ENCODE measurements at regions not wholly inside any gene's neighbourhood (a gene's known extent, or its start where the extent isn't known, plus 50 kb on each side); places are given as distances from the start of the nearest gene placed in this dataset.

GRCh38 chr16:52634528-52634927, 87.6 kb upstream of the TOX3 start:
- no peaks in the 10 kb centered on the region for H3K4me1 ChIP-seq (ENCODE audit: insufficient read depth, low read length, severe bottlenecking)
- no peaks in the 10 kb centered on the region for H3K9me2 ChIP-seq (ENCODE audit: low read depth, low read length)
- no peaks in the 10 kb centered on the region for H3K27me3 ChIP-seq (ENCODE audit: insufficient read depth, low read length)
- no peaks in the 10 kb centered on the region for H4K20me1 ChIP-seq (ENCODE audit: insufficient read depth, low read length)
- no peaks in the 10 kb centered on the region for H3K9me3 ChIP-seq (ENCODE audit: low read length)
- H3K36me3 ChIP-seq (ENCODE audit: insufficient read depth, low read length): no peaks in the 10 kb centered on the region
- H3K4me3 ChIP-seq (ENCODE audit: low read depth, low read length, poor library complexity, severe bottlenecking): no peak overlapping the region
- H3K4me2 ChIP-seq (ENCODE audit: low read length): no peak overlapping the region
- H3K79me2 ChIP-seq (ENCODE audit: insufficient read depth, low read length): no peaks in the 10 kb centered on the region
- no peak overlapping the region for H2AFZ ChIP-seq (ENCODE audit: low read length)
- no peaks in the 10 kb centered on the region for H3F3A ChIP-seq (ENCODE audit: insufficient read depth, low read length)
- TF ChIP-seq CTCF (IDR thresholded peaks at IDR 0.05; ENCODE audit: low read length) (no peak), EZH2 (IDR thresholded peaks at IDR 0.05; ENCODE audit: borderline replicate concordance, low read length) (no peak)
- no peak overlapping the region for H3K27ac ChIP-seq (ENCODE audit: low read depth, low read length, poor library complexity, severe bottlenecking)
- H3K9ac ChIP-seq (ENCODE audit: low read length): no peak overlapping the region

GRCh38 chr16:52634104-52634503, 87.2 kb upstream of the TOX3 start:
- no peaks in the 10 kb centered on the region for H3K4me1 ChIP-seq (ENCODE audit: insufficient read depth, low read length, severe bottlenecking)
- TF ChIP-seq EZH2 (IDR thresholded peaks at IDR 0.05; ENCODE audit: borderline replicate concordance, low read length) (no peak), CTCF (IDR thresholded peaks at IDR 0.05; ENCODE audit: low read length) (no peak)
- H3K9me2 ChIP-seq (ENCODE audit: low read depth, low read length): no peaks in the 10 kb centered on the region

GRCh38 chr16:52633230-52633629, 86.3 kb upstream of the TOX3 start:
- Histone ChIP-seq H3K79me2 (ENCODE audit: insufficient read depth, low read length) (no peaks in the 10 kb centered on the region), H2AFZ (ENCODE audit: low read length) (no peak overlapping the region), H3K36me3 (ENCODE audit: insufficient read depth, low read length) (no peaks in the 10 kb centered on the region), H3K9ac (ENCODE audit: low read length) (no peak overlapping the region), H3K27me3 (ENCODE audit: insufficient read depth, low read length) (no peaks in the 10 kb centered on the region), H3F3A (ENCODE audit: insufficient read depth, low read length) (no peaks in the 10 kb centered on the region), H3K4me3 (ENCODE audit: low read depth, low read length, poor library complexity, severe bottlenecking) (no peak overlapping the region), H3K4me1 (ENCODE audit: insufficient read depth, low read length, severe bottlenecking) (no peaks in the 10 kb centered on the region), H3K9me3 (ENCODE audit: low read length) (no peaks in the 10 kb centered on the region), H3K9me2 (ENCODE audit: low read depth, low read length) (no peaks in the 10 kb centered on the region), H3K4me2 (ENCODE audit: low read length) (no peak overlapping the region), H4K20me1 (ENCODE audit: insufficient read depth, low read length) (no peaks in the 10 kb centered on the region), H3K27ac (ENCODE audit: low read depth, low read length, poor library complexity, severe bottlenecking) (no peak overlapping the region)
- TF ChIP-seq CTCF (IDR thresholded peaks at IDR 0.05; ENCODE audit: low read length) (no peak), EZH2 (IDR thresholded peaks at IDR 0.05; ENCODE audit: borderline replicate concordance, low read length) (no peak)

More at GRCh38 chr16:52634104-52634503, 87.2 kb upstream of the TOX3 start:
- H3K4me3 ChIP-seq (ENCODE audit: low read depth, low read length, poor library complexity, severe bottlenecking): no peak overlapping the region
- H3K4me2 ChIP-seq (ENCODE audit: low read length): no peak overlapping the region
- no peak overlapping the region for H2AFZ ChIP-seq (ENCODE audit: low read length)
- no peaks in the 10 kb centered on the region for H4K20me1 ChIP-seq (ENCODE audit: insufficient read depth, low read length)
- no peaks in the 10 kb centered on the region for H3K9me3 ChIP-seq (ENCODE audit: low read length)
- no peak overlapping the region for H3K9ac ChIP-seq (ENCODE audit: low read length)
- H3F3A ChIP-seq (ENCODE audit: insufficient read depth, low read length): no peaks in the 10 kb centered on the region
- no peaks in the 10 kb centered on the region for H3K27me3 ChIP-seq (ENCODE audit: insufficient read depth, low read length)
- H3K79me2 ChIP-seq (ENCODE audit: insufficient read depth, low read length): no peaks in the 10 kb centered on the region
- H3K27ac ChIP-seq (ENCODE audit: low read depth, low read length, poor library complexity, severe bottlenecking): no peak overlapping the region
- no peaks in the 10 kb centered on the region for H3K36me3 ChIP-seq (ENCODE audit: insufficient read depth, low read length)

Data from OCI-LY1 (cell line).